ENCODE measurements at regions not wholly inside any gene's neighbourhood (a gene's known extent, or its start where the extent isn't known, plus 50 kb on each side); places are given as distances from the start of the nearest gene placed in this dataset.

- WGBS (ENCODE audit: insufficient coverage, insufficient replicate concordance, low lambda C conversion rate, missing lambda C conversion rate): 16% methylated on average over 5 of the region's 8 CpGs
- Histone ChIP-seq H3K36me3 (ENCODE audit: control insufficient read depth in 2 of 2, insufficient read depth in 2 of 2, low read length in 1 of 2) (no peaks in the 10 kb centered on the region), H2AFZ (ENCODE audit: control insufficient read depth, low read depth, low read length) (no peak overlapping the region), H3K9me3 (replicated peaks; ENCODE audit: control insufficient read depth, insufficient read depth, low read length) (no peaks in the 10 kb centered on the region), H3K27ac (ENCODE audit: control insufficient read depth, insufficient read depth) (no peak overlapping the region), H3K9ac (ENCODE audit: control insufficient read depth, insufficient read depth, low read length) (no peak overlapping the region), H4K20me1 (ENCODE audit: control insufficient read depth, insufficient read depth) (no peaks in the 10 kb centered on the region), H3K4me1 (ENCODE audit: control insufficient read depth, insufficient read depth, low read length) (no peaks in the 10 kb centered on the region), H3K27me3 (replicated peaks in 1 of 2; ENCODE audit: control insufficient read depth in 2 of 2, insufficient read depth in 2 of 2, low read length in 1 of 2) (no peaks in the 10 kb centered on the region), H3K79me2 (ENCODE audit: control insufficient read depth, insufficient read depth, low read length) (no peaks in the 10 kb centered on the region), H3K4me2 (ENCODE audit: control insufficient read depth, insufficient read depth) (no peak overlapping the region), H3K4me3 (no peak overlapping the region)
- ChIA-PET SMC1A (ENCODE audit: uncharacterized antibody, unreplicated experiment) (interaction anchor here (0.8 to 1.7 kb wide), 2 partner anchors 17 to 32 kb away, joined by 3 to 4 read pairs; no protein-coding TSS in a partner anchor), CTCF (interaction anchor here (1.8 kb wide), 1 partner anchor 12 kb away, joined by 6 read pairs; no protein-coding TSS in a partner anchor), RAD21 (ENCODE audit: unreplicated experiment) (no interaction called here), POLR2A (no interaction called here)
- no peak for ATAC-seq
- no peak for FAIRE-seq
- no peak for TF ChIP-seq BRCA1 (IDR thresholded peaks at IDR 0.05; ENCODE audit: low read depth, low read length)
- TF ChIP-seq ZNF687 (IDR thresholded peaks at IDR 0.05): no peak
- TF ChIP-seq ASH2L (IDR thresholded peaks at IDR 0.05; ENCODE audit: borderline replicate concordance, low read depth): no peak
- TF ChIP-seq TCF12 (IDR thresholded peaks at IDR 0.05; ENCODE audit: low read depth, low read length): no peak
- TF ChIP-seq KLF5 (IDR thresholded peaks at IDR 0.05; ENCODE audit: partially characterized antibody): no peak
- TF ChIP-seq CBFB (IDR thresholded peaks at IDR 0.05; ENCODE audit: low read depth): no peak
- BruUV-seq (replicated peaks): no TSS peak
- DNase-seq (ENCODE audit: low read depth, low spot score): no peak
- intact Hi-C loops (cut with micrococcal nuclease; ENCODE audit: unreplicated experiment): no loop called here
- in situ Hi-C loops (cut with MboI): no loop called here
These were observed 562.1 kb upstream of the KLF12 start for GRCh38 chr13:74696148-74696922.
